ENCODE measurements at regions not wholly inside any gene's neighbourhood (a gene's known extent, or its start where the extent isn't known, plus 50 kb on each side); places are given as distances from the start of the nearest gene placed in this dataset.

DNA sequence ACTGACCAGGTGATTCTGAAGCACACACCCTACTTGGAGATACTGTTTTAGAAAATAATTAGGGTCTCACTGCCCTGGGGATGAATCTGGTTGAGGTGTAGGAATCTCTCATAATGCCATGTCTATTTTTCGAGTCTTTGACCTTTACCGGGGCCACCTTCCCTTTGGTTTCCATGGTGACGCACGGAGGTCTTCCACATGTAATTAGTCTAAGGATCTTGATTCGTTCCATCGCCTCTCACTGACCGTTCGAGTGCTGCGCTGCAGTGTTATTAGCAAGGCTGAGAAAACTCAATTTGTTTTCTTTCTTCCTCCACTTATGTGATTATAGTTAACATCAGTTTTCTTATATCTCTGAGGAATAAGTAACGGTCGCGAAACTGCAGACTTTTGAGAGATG lies 144.3 kb upstream of the SPACA1 start:
- WGBS, 5 donors: 79 to 90% (median 88%) methylated on average over 12 of the region's 12 CpGs
- Histone ChIP-seq H3K9me3 (no peaks in the 10 kb centered on the region), H3K4me3 (no peak overlapping the region), H3K27ac (peak overlapping the region in 4 of 8 donors; percentile 24 to 87 (median 78)), H3K27me3 (replicated peaks in 1 of 7) (no peaks in the 10 kb centered on the region), H3K4me1 (peaks cover 0 to 34% (median 2%) of the 10 kb centered on the region in 6 donors), H3K36me3 (no peaks in the 10 kb centered on the region)
- intact Hi-C loops (cut with DNase I; ENCODE audit: low total_unique reads): no loop called here
- no peak for DNase-seq
- no peak for TF ChIP-seq POLR2AphosphoS5 (IDR thresholded peaks at IDR 0.05)
- TF ChIP-seq, protein P1, sequence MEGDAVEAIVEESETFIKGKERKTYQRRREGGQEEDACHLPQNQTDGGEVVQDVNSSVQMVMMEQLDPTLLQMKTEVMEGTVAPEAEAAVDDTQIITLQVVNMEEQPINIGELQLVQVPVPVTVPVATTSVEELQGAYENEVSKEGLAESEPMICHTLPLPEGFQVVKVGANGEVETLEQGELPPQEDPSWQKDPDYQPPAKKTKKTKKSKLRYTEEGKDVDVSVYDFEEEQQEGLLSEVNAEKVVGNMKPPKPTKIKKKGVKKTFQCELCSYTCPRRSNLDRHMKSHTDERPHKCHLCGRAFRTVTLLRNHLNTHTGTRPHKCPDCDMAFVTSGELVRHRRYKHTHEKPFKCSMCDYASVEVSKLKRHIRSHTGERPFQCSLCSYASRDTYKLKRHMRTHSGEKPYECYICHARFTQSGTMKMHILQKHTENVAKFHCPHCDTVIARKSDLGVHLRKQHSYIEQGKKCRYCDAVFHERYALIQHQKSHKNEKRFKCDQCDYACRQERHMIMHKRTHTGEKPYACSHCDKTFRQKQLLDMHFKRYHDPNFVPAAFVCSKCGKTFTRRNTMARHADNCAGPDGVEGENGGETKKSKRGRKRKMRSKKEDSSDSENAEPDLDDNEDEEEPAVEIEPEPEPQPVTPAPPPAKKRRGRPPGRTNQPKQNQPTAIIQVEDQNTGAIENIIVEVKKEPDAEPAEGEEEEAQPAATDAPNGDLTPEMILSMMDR (IDR thresholded peaks at IDR 0.05 in 8 of 11, conservative IDR thresholded peaks at IDR 0.05 in 3 of 11): no peak
- no peak for TF ChIP-seq POLR2A (IDR thresholded peaks at IDR 0.05)

DNA sequence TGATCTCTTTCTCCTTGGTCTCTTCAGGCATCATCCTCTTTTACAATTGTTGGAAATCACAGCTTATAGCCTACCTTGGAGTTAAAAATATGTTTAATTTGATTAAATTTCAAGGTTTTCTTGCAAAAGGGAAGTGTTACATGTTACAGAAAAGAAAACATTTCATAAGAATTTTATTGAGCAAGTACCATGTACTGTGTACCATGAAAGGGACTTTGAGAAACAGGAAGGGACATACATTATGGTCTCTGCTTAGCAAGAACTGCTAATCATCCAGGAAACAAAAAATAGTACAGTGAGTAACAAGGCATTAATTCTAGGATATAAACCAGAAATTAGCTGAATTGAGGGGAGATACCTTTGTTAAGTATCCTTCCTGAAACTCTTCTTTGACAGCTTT lies 145.3 kb upstream of the SPACA1 start:
- no peaks in the 10 kb centered on the region for H3K9me3 ChIP-seq
- H3K27ac ChIP-seq: peak overlapping the region in 6 of 8 donors; percentile 13 to 87 (median 66)
- no peaks in the 10 kb centered on the region for H3K36me3 ChIP-seq
- H3K4me1 ChIP-seq: peaks cover 0 to 25% (median 0%) of the 10 kb centered on the region in 6 donors
- intact Hi-C loops (cut with DNase I; ENCODE audit: low total_unique reads): no loop called here
- DNase-seq: no peak
- TF ChIP-seq POLR2A (IDR thresholded peaks at IDR 0.05): no peak
- no peak for TF ChIP-seq POLR2AphosphoS5 (IDR thresholded peaks at IDR 0.05)
- TF ChIP-seq, protein P1 (IDR thresholded peaks at IDR 0.05 in 8 of 11, conservative IDR thresholded peaks at IDR 0.05 in 3 of 11): no peak
- H3K27me3 ChIP-seq (replicated peaks in 1 of 7): no peaks in the 10 kb centered on the region
- no peak overlapping the region for H3K4me3 ChIP-seq

DNA sequence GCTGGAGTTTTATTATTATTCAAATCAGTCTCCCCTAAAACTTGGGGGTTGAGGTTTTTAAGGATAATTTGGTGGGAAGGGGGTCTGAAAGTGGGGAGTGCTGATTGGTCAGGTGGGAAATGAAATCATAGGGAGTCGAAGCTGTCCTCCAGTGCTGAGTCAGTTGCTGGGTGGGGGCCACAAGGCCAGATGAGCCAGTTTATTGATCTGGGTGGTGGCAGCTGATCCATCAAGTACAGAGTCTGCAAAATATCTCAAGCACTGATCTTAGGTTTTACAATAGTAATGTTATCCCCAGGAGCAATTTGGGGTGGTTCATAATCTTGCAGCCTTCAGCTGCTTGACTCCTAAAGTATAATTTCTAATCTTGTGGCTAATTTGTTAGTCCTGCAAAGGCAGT lies 146.0 kb upstream of the SPACA1 start:
- WGBS, 5 donors: 60 to 91% (median 85%) methylated on average over 1 of the region's 1 CpG
- Histone ChIP-seq H3K9me3 (no peaks in the 10 kb centered on the region), H3K4me3 (no peak overlapping the region), H3K4me1 (peaks cover 0 to 22% (median 0%) of the 10 kb centered on the region in 6 donors), H3K27me3 (replicated peaks in 1 of 7) (no peaks in the 10 kb centered on the region), H3K36me3 (no peaks in the 10 kb centered on the region), H3K27ac (peak overlapping the region in 4 of 8 donors; percentile 30 to 87 (median 78))
- no peak for TF ChIP-seq POLR2A (IDR thresholded peaks at IDR 0.05)
- TF ChIP-seq POLR2AphosphoS5 (IDR thresholded peaks at IDR 0.05): no peak
- TF ChIP-seq, protein P1 (IDR thresholded peaks at IDR 0.05 in 8 of 11, conservative IDR thresholded peaks at IDR 0.05 in 3 of 11): no peak
- intact Hi-C loops (cut with DNase I; ENCODE audit: low total_unique reads): no loop called here
- no peak for DNase-seq

DNA sequence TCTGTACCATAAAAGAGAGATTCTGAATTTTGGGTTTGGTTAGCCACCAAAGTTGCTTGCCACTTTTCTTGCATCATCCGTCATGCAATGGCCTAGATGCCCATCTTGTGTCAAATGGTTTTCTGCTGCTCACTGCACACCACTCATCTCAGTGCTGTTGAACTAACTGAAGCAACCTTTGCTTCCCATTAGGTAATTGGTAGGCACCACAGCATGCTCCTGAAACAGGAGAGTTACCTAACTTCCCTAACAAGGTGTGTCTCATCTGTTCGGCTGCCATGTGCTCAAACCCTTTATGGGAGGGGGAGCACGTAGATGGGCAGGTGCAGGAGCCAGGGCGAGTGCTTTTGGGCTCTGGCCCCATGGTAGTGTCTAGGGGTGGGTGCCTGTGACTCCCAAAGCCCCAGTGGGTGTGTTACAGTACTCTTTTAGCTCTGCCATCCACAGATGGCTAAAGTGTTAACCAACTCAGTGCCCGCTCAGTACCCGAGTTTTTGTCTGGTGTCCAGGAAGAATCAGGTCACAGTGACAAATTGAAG lies 147.4 kb upstream of the SPACA1 start:
- intact Hi-C loops (cut with DNase I; ENCODE audit: low total_unique reads): no loop called here
- H3K27ac ChIP-seq: peak overlapping the region in 6 of 8 donors; percentile 19 to 87 (median 62)
- H3K36me3 ChIP-seq: no peaks in the 10 kb centered on the region
- H3K4me1 ChIP-seq: peaks cover 0 to 22% (median 0%) of the 10 kb centered on the region in 6 donors
- peak; percentile 68 for DNase-seq
- WGBS, 5 donors: 63 to 86% (median 79%) methylated on average over 6 of the region's 6 CpGs
- no peaks in the 10 kb centered on the region for H3K27me3 ChIP-seq (replicated peaks in 1 of 7)
- no peaks in the 10 kb centered on the region for H3K9me3 ChIP-seq
- peak in 1 of 3 donors; percentile 63 for TF ChIP-seq POLR2AphosphoS5 (IDR thresholded peaks at IDR 0.05)
- TF ChIP-seq POLR2A (IDR thresholded peaks at IDR 0.05): no peak
- TF ChIP-seq, protein P1 (IDR thresholded peaks at IDR 0.05 in 8 of 11, conservative IDR thresholded peaks at IDR 0.05 in 3 of 11): no peak
- H3K4me3 ChIP-seq: no peak overlapping the region
